GM12878 (cell line): ENCODE measurements at regions not wholly inside any gene's neighbourhood (a gene's known extent, or its start where the extent isn't known, plus 50 kb on each side); places are given as distances from the start of the nearest gene placed in this dataset.

ENCODE experiments used
- ATAC-seq: fragments of 200-7000 bp; cut with Tn5 transposase; 3 replicates; pipeline ENCODE4 v1.9.1; 2020; ENCODE audit warnings: mild to moderate bottlenecking, moderate library complexity
- BruUV-seq: library from RNA; stranded (reverse); fragments of 400-500 nt; replicated peaks from 2 replicates; lab custom pipeline; 2021; lab: Mats Ljungman, UMichigan
- CTCF ChIA-PET: fragments of 300-600 bp; sonication (Branson Sonifier 250); formaldehyde crosslinking; extraction: SDS; loops from one replicate; lab custom pipeline; 2021; ENCODE audit warnings: inconsistent platforms; lab: Yijun Ruan, JAX
- POLR2A ChIA-PET: fragments of 350-600 bp; formaldehyde crosslinking; extraction: SDS; loops from one replicate; lab custom pipeline; 2021; ENCODE audit warnings: inconsistent platforms; lab: Charles Lee
- RAD21 ChIA-PET: fragments of 300-600 bp; sonication (Branson Sonifier 250); formaldehyde crosslinking; loops from one replicate; lab custom pipeline; 2023; ENCODE audit warnings: antibody characterized with exemption; ENCODE audit not compliant: unreplicated experiment; lab: Charles Lee
- SMC1A ChIA-PET: fragments of 300-600 bp; sonication (Branson Sonifier 250); formaldehyde crosslinking; loops from one replicate; lab custom pipeline; 2023; ENCODE audit not compliant: unreplicated experiment, uncharacterized antibody; lab: Charles Lee
- DNase-seq: peaks from one replicate; pipeline ENCODE4 v3.0.0-alpha.2; 2011; ENCODE audit warnings: low read depth, low spot score
- FAIRE-seq: peaks from 3 replicates; lab custom pipeline; 2011; peaks lifted over from hg19 to GRCh38; lab: Jason Lieb, UNC
- H2AFZ ChIP-seq: 2 replicates; pipeline ENCODE4 v1.6.0; 2011; ENCODE audit warnings: low read depth, low read length, control low read depth; ENCODE audit not compliant: control insufficient read depth
- H3K27ac ChIP-seq: 2 replicates; pipeline ENCODE4 v1.5.1; 2011; ENCODE audit warnings: control low read depth; ENCODE audit not compliant: control insufficient read depth, insufficient read depth
- H3K27me3 ChIP-seq, 2 experiments: replicated peaks in 1 of 2; 2 replicates each; pipeline versions ENCODE4 v1.6.0 to v1.6.1; 2011; ENCODE audit warnings: low read length in 1 of 2; ENCODE audit not compliant: control insufficient read depth in 2 of 2, insufficient read depth in 2 of 2
- H3K36me3 ChIP-seq, 2 experiments: 2 replicates each; pipeline ENCODE4 v1.5.1; 2011; ENCODE audit warnings: low read length in 1 of 2; ENCODE audit not compliant: control insufficient read depth in 2 of 2, insufficient read depth in 2 of 2
- H3K4me1 ChIP-seq: 2 replicates; pipeline ENCODE4 v1.6.1; 2011; ENCODE audit warnings: mild to moderate bottlenecking, low read length, moderate library complexity, mixed read lengths; ENCODE audit not compliant: control insufficient read depth, insufficient read depth
- H3K4me2 ChIP-seq: 2 replicates; pipeline ENCODE4 v1.6.0; 2011; ENCODE audit warnings: control low read depth; ENCODE audit not compliant: control insufficient read depth, insufficient read depth
- H3K4me3 ChIP-seq: fragments of 200-600 bp; sonication (generic); 2 replicates; pipeline ENCODE4 v1.5.1; 2016
- H3K79me2 ChIP-seq: 2 replicates; pipeline ENCODE4 v1.6.0; 2011; ENCODE audit warnings: low read length; ENCODE audit not compliant: control insufficient read depth, insufficient read depth
- H3K9ac ChIP-seq: 2 replicates; pipeline ENCODE4 v1.8.0; 2011; ENCODE audit warnings: low read length, control low read depth, mixed read lengths; ENCODE audit not compliant: control insufficient read depth, insufficient read depth
- H3K9me3 ChIP-seq: replicated peaks from 3 replicates; pipeline ENCODE4 v1.5.1; 2011; ENCODE audit warnings: mild to moderate bottlenecking, low read length; ENCODE audit not compliant: control insufficient read depth, insufficient read depth
- H4K20me1 ChIP-seq: 2 replicates; pipeline ENCODE4 v1.6.0; 2011; ENCODE audit not compliant: control insufficient read depth, insufficient read depth
- BMI1 ChIP-seq: fragments of 450-650 bp; IDR thresholded peaks from 2 replicates; pipeline ENCODE4 v1.6.1; 2016; ENCODE audit warnings: mild to moderate bottlenecking, moderate library complexity, borderline replicate concordance
- CBX3 ChIP-seq: fragments of 200-600 bp; sonication (generic); IDR thresholded peaks from 2 replicates; pipeline ENCODE4 v1.6.1; 2016; ENCODE audit warnings: low read depth, borderline replicate concordance
- EED ChIP-seq: sonication (generic); IDR thresholded peaks from 2 replicates; pipeline ENCODE4 v1.6.1; 2016; ENCODE audit warnings: antibody characterized with exemption, low read depth
- EP300 ChIP-seq, 2 experiments: fragments of 150-350 bp in 1 of 2; IDR thresholded peaks; 2 replicates each; pipeline ENCODE4 v1.6.1; 2011 to 2012; ENCODE audit warnings: low read depth in 2 of 2, low read length in 2 of 2, borderline replicate concordance in 1 of 2, improper control_type of control experiment in 1 of 2, inconsistent platforms in 1 of 2; ENCODE audit not compliant: control insufficient read depth in 1 of 2
- HCFC1 ChIP-seq: fragments of 150-350 bp; IDR thresholded peaks from 2 replicates; pipeline ENCODE4 v1.6.1; 2014; ENCODE audit warnings: low read length
- MEF2A ChIP-seq: IDR thresholded peaks from 2 replicates; pipeline ENCODE4 v1.6.1; 2011; ENCODE audit warnings: low read depth, mild to moderate bottlenecking, low read length, moderate library complexity; ENCODE audit not compliant: insufficient read depth
- MXI1 ChIP-seq: fragments of 150-350 bp; IDR thresholded peaks from 2 replicates; pipeline ENCODE4 v1.6.1; 2011; ENCODE audit warnings: low read depth, mild to moderate bottlenecking, inconsistent platforms, low read length, improper control_type of control experiment
- PAX8 ChIP-seq: fragments of 450-650 bp; IDR thresholded peaks from 2 replicates; pipeline ENCODE4 v1.6.1; 2017; ENCODE audit warnings: mild to moderate bottlenecking, moderate library complexity
- RAD21 ChIP-seq: IDR thresholded peaks from 2 replicates; pipeline ENCODE4 v1.6.1; 2011; ENCODE audit warnings: mild to moderate bottlenecking, low read depth, low read length, moderate library complexity; ENCODE audit not compliant: insufficient read depth
- SIX5 ChIP-seq: IDR thresholded peaks from 2 replicates; pipeline ENCODE4 v1.6.1; 2011; ENCODE audit warnings: mild to moderate bottlenecking, low read depth, low read length, moderate library complexity; ENCODE audit not compliant: severe bottlenecking
- SP1 ChIP-seq: IDR thresholded peaks from one replicate; pipeline ENCODE4 v1.6.1; 2011; ENCODE audit warnings: low read depth, low read length
- TAF1 ChIP-seq: IDR thresholded peaks from 2 replicates; pipeline ENCODE4 v1.6.1; 2011; ENCODE audit warnings: mild to moderate bottlenecking, low read depth, low read length, borderline replicate concordance
- ZNF217 ChIP-seq: fragments of 450-650 bp; IDR thresholded peaks from 2 replicates; pipeline ENCODE4 v1.6.1; 2017; ENCODE audit warnings: antibody characterized with exemption, mild to moderate bottlenecking
- WGBS: methylation state at CpG from one replicate; pipeline ENCODE4 v1.1.6; 2016; ENCODE audit warnings: low lambda C conversion rate; ENCODE audit not compliant: insufficient replicate concordance, insufficient coverage; ENCODE audit errors: missing lambda C conversion rate; 5-methylcytosine and 5-hydroxymethylcytosine counted together
- in situ Hi-C: fragments of 300-500 bp; cut with MboI; formaldehyde crosslinking; loops from 9 replicates; pipeline ENCODE4 v1.14.3; 2018; ENCODE audit warnings: mixed read lengths
- intact Hi-C: fragments of 100-400 bp; cut with micrococcal nuclease; formaldehyde crosslinking; loops from one replicate; pipeline ENCODE4 v1.14.2; 2022; ENCODE audit not compliant: unreplicated experiment
- TF ChIP-seq, protein P1 (sequence below): fragments of 450-650 bp; IDR thresholded peaks from 2 replicates; pipeline ENCODE4 v1.6.1; 2017; ENCODE audit warnings: borderline replicate concordance
- TF ChIP-seq, protein P2 (sequence below): fragments of 450-650 bp; conservative IDR thresholded peaks from 2 replicates; pipeline ENCODE4 v1.6.1; 2017; ENCODE audit warnings: mild to moderate bottlenecking, moderate library complexity
- TF ChIP-seq, protein P3 (sequence below): IDR thresholded peaks from 2 replicates; pipeline ENCODE4 v1.6.1; 2011; ENCODE audit warnings: borderline replicate concordance, low read depth, mild to moderate bottlenecking, moderate library complexity, low read length; ENCODE audit not compliant: insufficient read depth, poor library complexity, severe bottlenecking
- TF ChIP-seq, protein P4 (sequence below): fragments of 450-650 bp; IDR thresholded peaks from 2 replicates; pipeline ENCODE4 v1.6.1; 2017; ENCODE audit warnings: mild to moderate bottlenecking, moderate library complexity

DNA sequence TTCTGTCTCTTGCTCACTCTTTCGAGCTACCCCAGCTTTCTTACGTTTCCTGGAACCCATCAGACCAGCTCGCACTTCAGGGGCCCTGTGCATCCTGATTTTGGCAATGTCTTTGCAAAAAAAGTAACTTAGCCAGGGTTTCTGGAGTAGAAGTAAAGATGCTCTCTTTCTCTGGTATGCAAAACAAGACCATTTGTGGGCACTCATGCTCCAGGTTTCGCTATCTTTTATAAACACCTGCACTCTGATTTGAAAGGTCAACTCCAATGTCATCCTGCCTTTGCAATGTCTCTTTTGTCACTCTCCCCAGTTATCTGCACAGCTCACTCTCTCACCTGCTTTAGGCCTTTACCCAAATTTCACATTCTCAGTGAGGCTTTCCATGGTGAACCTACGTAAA is 869.1 kb downstream of the QKI start:
- 11% methylated on average over 5 of the region's 5 CpGs for WGBS
- H3K79me2 ChIP-seq: no peaks in the 10 kb centered on the region
- TF ChIP-seq BMI1: no peak
- no peak for TF ChIP-seq PAX8
- TF ChIP-seq MEF2A: no peak
- TF ChIP-seq ZNF217: no peak
- no peak for TF ChIP-seq EP300 (IDR thresholded peaks at IDR 0.05; ENCODE audit: borderline replicate concordance in 1 of 2, control insufficient read depth in 1 of 2, low read depth in 2 of 2, low read length in 2 of 2)
- TF ChIP-seq EED: no peak
- TF ChIP-seq MXI1: no peak
- no peak for TF ChIP-seq RAD21
- TF ChIP-seq, protein P1, sequence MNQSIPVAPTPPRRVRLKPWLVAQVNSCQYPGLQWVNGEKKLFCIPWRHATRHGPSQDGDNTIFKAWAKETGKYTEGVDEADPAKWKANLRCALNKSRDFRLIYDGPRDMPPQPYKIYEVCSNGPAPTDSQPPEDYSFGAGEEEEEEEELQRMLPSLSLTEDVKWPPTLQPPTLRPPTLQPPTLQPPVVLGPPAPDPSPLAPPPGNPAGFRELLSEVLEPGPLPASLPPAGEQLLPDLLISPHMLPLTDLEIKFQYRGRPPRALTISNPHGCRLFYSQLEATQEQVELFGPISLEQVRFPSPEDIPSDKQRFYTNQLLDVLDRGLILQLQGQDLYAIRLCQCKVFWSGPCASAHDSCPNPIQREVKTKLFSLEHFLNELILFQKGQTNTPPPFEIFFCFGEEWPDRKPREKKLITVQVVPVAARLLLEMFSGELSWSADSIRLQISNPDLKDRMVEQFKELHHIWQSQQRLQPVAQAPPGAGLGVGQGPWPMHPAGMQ: no peak
- TF ChIP-seq SIX5: no peak
- no peak for TF ChIP-seq SP1
- TF ChIP-seq, protein P2, sequence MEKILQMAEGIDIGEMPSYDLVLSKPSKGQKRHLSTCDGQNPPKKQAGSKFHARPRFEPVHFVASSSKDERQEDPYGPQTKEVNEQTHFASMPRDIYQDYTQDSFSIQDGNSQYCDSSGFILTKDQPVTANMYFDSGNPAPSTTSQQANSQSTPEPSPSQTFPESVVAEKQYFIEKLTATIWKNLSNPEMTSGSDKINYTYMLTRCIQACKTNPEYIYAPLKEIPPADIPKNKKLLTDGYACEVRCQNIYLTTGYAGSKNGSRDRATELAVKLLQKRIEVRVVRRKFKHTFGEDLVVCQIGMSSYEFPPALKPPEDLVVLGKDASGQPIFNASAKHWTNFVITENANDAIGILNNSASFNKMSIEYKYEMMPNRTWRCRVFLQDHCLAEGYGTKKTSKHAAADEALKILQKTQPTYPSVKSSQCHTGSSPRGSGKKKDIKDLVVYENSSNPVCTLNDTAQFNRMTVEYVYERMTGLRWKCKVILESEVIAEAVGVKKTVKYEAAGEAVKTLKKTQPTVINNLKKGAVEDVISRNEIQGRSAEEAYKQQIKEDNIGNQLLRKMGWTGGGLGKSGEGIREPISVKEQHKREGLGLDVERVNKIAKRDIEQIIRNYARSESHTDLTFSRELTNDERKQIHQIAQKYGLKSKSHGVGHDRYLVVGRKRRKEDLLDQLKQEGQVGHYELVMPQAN: no peak
- TF ChIP-seq, protein P3, sequence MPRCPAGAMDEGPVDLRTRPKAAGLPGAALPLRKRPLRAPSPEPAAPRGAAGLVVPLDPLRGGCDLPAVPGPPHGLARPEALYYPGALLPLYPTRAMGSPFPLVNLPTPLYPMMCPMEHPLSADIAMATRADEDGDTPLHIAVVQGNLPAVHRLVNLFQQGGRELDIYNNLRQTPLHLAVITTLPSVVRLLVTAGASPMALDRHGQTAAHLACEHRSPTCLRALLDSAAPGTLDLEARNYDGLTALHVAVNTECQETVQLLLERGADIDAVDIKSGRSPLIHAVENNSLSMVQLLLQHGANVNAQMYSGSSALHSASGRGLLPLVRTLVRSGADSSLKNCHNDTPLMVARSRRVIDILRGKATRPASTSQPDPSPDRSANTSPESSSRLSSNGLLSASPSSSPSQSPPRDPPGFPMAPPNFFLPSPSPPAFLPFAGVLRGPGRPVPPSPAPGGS: no peak
- TF ChIP-seq HCFC1: no peak
- no peak for TF ChIP-seq TAF1
- TF ChIP-seq, protein P4, sequence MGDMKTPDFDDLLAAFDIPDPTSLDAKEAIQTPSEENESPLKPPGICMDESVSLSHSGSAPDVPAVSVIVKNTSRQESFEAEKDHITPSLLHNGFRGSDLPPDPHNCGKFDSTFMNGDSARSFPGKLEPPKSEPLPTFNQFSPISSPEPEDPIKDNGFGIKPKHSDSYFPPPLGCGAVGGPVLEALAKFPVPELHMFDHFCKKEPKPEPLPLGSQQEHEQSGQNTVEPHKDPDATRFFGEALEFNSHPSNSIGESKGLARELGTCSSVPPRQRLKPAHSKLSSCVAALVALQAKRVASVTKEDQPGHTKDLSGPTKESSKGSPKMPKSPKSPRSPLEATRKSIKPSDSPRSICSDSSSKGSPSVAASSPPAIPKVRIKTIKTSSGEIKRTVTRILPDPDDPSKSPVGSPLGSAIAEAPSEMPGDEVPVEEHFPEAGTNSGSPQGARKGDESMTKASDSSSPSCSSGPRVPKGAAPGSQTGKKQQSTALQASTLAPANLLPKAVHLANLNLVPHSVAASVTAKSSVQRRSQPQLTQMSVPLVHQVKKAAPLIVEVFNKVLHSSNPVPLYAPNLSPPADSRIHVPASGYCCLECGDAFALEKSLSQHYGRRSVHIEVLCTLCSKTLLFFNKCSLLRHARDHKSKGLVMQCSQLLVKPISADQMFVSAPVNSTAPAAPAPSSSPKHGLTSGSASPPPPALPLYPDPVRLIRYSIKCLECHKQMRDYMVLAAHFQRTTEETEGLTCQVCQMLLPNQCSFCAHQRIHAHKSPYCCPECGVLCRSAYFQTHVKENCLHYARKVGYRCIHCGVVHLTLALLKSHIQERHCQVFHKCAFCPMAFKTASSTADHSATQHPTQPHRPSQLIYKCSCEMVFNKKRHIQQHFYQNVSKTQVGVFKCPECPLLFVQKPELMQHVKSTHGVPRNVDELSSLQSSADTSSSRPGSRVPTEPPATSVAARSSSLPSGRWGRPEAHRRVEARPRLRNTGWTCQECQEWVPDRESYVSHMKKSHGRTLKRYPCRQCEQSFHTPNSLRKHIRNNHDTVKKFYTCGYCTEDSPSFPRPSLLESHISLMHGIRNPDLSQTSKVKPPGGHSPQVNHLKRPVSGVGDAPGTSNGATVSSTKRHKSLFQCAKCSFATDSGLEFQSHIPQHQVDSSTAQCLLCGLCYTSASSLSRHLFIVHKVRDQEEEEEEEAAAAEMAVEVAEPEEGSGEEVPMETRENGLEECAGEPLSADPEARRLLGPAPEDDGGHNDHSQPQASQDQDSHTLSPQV: no peak
- no peak for TF ChIP-seq CBX3

More for the DNA sequence above, 869.1 kb downstream of the QKI start:
- ChIA-PET POLR2A (no interaction called here), SMC1A (no interaction called here), RAD21 (no interaction called here), CTCF (no interaction called here)
- no peaks in the 10 kb centered on the region for H3K36me3 ChIP-seq
- H2AFZ ChIP-seq: no peak overlapping the region
- H3K4me1 ChIP-seq: no peaks in the 10 kb centered on the region
- H4K20me1 ChIP-seq: no peaks in the 10 kb centered on the region
- no peak overlapping the region for H3K4me3 ChIP-seq
- no TSS peak for BruUV-seq
- no peak overlapping the region for H3K9ac ChIP-seq
- no peak for DNase-seq
- no peak overlapping the region for H3K4me2 ChIP-seq
- no peaks in the 10 kb centered on the region for H3K27me3 ChIP-seq
- H3K27ac ChIP-seq: no peak overlapping the region
- ATAC-seq: no peak
- no peaks in the 10 kb centered on the region for H3K9me3 ChIP-seq
- in situ Hi-C loops: no loop called here
- FAIRE-seq: no peak
- intact Hi-C loops: no loop called here
